GM18520 (cell line): ENCODE measurements at regions not wholly inside any gene's neighbourhood (a gene's known extent, or its start where the extent isn't known, plus 50 kb on each side); places are given as distances from the start of the nearest gene placed in this dataset.

Source experiments
- ATAC-seq: cut with Tn5 transposase; IDR thresholded peaks from one replicate; pipeline ENCODE4 v1.9.1; 2021; ENCODE audit not compliant: unreplicated experiment

- no peak for ATAC-seq
Observed at GRCh38 chr1:67635055-67635809, 49.8 kb upstream of the GADD45A start.
